RWPE2 (cell line): ENCODE measurements at regions not wholly inside any gene's neighbourhood (a gene's known extent, or its start where the extent isn't known, plus 50 kb on each side); places are given as distances from the start of the nearest gene placed in this dataset.

Experiments
- ATAC-seq: fragments of 200-7000 bp; cut with Tn5 transposase; 3 replicates; pipeline ENCODE4 v1.9.1; 2021; ENCODE audit warnings: low read depth
- DNase-seq: peaks from one replicate; pipeline ENCODE4 v3.0.0-alpha.2; 2020; ENCODE audit warnings: low spot score
- H3K27ac ChIP-seq: fragments of 450-650 bp; 2 replicates; pipeline ENCODE4 v1.5.1; 2017; ENCODE audit warnings: mild to moderate bottlenecking; ENCODE audit not compliant: poor library complexity, severe bottlenecking
- H3K27me3 ChIP-seq: fragments of 250-450 bp; sonication (Bioruptor Pico); 2 replicates; pipeline ENCODE4 v1.5.1; 2021; ENCODE audit warnings: mild to moderate bottlenecking, moderate library complexity; ENCODE audit not compliant: insufficient read depth, poor library complexity, severe bottlenecking
- H3K36me3 ChIP-seq: fragments of 250-450 bp; sonication (Bioruptor Pico); 2 replicates; pipeline ENCODE4 v1.5.1; 2020; ENCODE audit warnings: low read depth, mild to moderate bottlenecking, moderate library complexity
- H3K4me1 ChIP-seq: fragments of 250-450 bp; sonication (Bioruptor Pico); 2 replicates; pipeline ENCODE4 v1.5.1; 2021; ENCODE audit warnings: mild to moderate bottlenecking, moderate library complexity; ENCODE audit not compliant: insufficient read depth, poor library complexity, severe bottlenecking
- H3K4me3 ChIP-seq: fragments of 250-450 bp; sonication (Bioruptor Pico); 2 replicates; pipeline ENCODE4 v1.5.1; 2021; ENCODE audit warnings: mild to moderate bottlenecking, moderate library complexity; ENCODE audit not compliant: severe bottlenecking
- H3K9me3 ChIP-seq: fragments of 250-450 bp; sonication (Bioruptor Pico); 2 replicates; pipeline ENCODE4 v1.5.1; 2021; ENCODE audit warnings: mild to moderate bottlenecking, moderate library complexity; ENCODE audit not compliant: severe bottlenecking
- CTCF ChIP-seq: fragments of 450-650 bp; IDR thresholded peaks from one replicate; pipeline ENCODE4 v1.5.1; 2017; ENCODE audit warnings: mild to moderate bottlenecking, moderate library complexity; ENCODE audit not compliant: poor library complexity, severe bottlenecking

GRCh38 chr1:13968361-13968760, 268.4 kb downstream of the PRDM2 start:
- H3K4me1 ChIP-seq, result no peaks in the 10 kb centered on the region
- no peaks in the 10 kb centered on the region for H3K27me3 ChIP-seq
- H3K9me3 ChIP-seq, result no peaks in the 10 kb centered on the region
- no peak overlapping the region for H3K27ac ChIP-seq
- no peak for DNase-seq
- H3K4me3 ChIP-seq, result no peak overlapping the region
- no peak for TF ChIP-seq CTCF
- no peaks in the 10 kb centered on the region for H3K36me3 ChIP-seq
- ATAC-seq, result no peak

DNA sequence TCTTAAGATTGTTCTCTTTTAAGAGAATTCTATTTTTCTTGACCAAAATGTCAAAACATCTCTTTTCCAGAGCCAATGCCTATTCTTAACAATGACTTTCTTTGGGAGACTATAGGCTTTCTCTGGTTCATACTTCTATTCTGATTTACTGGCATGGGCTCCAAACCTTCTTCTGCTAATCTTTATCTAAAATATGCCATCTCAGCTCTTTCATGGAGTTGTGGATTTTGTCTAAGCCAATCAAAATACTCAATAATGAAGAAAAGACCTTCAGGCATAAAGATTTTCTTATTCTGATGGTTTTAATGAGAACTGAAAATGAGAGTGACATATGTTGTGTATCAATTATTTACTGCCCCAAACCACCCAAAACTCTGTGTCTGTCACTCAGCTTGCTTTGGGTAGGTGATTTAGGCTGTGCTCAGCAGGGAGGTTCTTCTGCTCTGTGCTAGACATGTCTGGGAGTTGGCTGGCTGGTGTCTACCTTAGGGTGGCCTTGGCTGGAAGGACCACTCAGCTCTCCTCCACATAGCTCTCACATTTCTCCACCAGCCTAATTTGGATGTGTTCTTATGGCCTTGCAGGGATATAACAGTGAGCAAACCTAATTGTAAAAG, 270.8 kb downstream of the PRDM2 start:
- no peak for TF ChIP-seq CTCF
- Histone ChIP-seq H3K4me3 (no peak overlapping the region), H3K4me1 (no peaks in the 10 kb centered on the region), H3K27ac (no peak overlapping the region), H3K27me3 (no peaks in the 10 kb centered on the region), H3K9me3 (no peaks in the 10 kb centered on the region), H3K36me3 (no peaks in the 10 kb centered on the region)
- ATAC-seq (no peak), DNase-seq (no peak)

GRCh38 chr1:13976485-13976884, 276.5 kb downstream of the PRDM2 start:
- Histone ChIP-seq H3K27ac (no peak overlapping the region), H3K4me3 (no peak overlapping the region), H3K4me1 (peaks cover 8% of the 10 kb centered on the region), H3K27me3 (no peaks in the 10 kb centered on the region), H3K9me3 (no peaks in the 10 kb centered on the region), H3K36me3 (no peaks in the 10 kb centered on the region)
- DNase-seq, result no peak
- ATAC-seq, result peak; percentile 65
- no peak for TF ChIP-seq CTCF

DNA sequence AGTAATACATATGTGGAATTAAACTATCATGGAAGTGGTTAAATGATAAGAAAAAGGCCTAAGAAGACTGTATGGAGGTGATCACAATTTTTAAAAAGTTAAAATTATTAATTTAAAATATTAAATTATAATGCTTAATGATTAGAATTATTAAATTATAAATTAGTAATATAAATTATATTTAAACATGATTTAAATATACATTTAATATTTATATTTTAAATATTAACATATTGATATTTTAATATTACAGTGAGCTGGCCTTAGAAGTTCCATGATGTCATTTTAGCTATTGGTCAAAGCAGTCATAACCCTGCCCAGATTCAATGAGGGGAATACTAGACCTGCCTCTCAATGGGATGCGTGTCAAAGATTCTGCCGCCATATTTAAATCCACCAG, 281.2 kb downstream of the PRDM2 start:
- ATAC-seq (no peak), DNase-seq (no peak)
- Histone ChIP-seq H3K4me1 (peaks cover 8% of the 10 kb centered on the region), H3K4me3 (no peak overlapping the region), H3K36me3 (no peaks in the 10 kb centered on the region), H3K27me3 (no peaks in the 10 kb centered on the region), H3K9me3 (no peaks in the 10 kb centered on the region), H3K27ac (no peak overlapping the region)
- TF ChIP-seq CTCF, result no peak

DNA sequence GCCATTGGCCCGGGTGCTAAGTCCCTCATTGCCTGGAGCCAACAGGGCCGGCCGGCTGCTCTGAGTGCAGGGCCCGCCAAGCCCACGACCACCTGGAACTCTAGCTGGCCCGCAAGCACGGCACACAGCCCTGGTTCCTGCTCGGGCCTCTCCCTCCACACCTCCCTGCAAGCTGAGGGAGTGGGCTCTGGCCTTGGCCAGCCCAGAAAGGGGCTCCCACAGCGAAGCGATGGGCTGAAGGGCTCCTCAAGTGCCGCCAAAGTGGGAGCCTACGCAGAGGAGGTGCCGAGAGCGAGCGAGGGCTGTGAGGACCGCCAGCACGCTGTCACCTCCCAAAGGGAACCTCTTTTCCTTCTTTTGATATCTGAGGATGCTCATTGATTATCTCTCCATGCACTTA, 283.4 kb downstream of the PRDM2 start:
- Histone ChIP-seq H3K27ac (no peak overlapping the region), H3K4me3 (no peak overlapping the region), H3K36me3 (no peaks in the 10 kb centered on the region), H3K9me3 (no peaks in the 10 kb centered on the region), H3K27me3 (no peaks in the 10 kb centered on the region), H3K4me1 (no peaks in the 10 kb centered on the region)
- TF ChIP-seq CTCF, result no peak
- ATAC-seq (no peak), DNase-seq (no peak)
